ENCODE measurements at regions not wholly inside any gene's neighbourhood (a gene's known extent, or its start where the extent isn't known, plus 50 kb on each side); places are given as distances from the start of the nearest gene placed in this dataset.

- TF ChIP-seq, protein P1, sequence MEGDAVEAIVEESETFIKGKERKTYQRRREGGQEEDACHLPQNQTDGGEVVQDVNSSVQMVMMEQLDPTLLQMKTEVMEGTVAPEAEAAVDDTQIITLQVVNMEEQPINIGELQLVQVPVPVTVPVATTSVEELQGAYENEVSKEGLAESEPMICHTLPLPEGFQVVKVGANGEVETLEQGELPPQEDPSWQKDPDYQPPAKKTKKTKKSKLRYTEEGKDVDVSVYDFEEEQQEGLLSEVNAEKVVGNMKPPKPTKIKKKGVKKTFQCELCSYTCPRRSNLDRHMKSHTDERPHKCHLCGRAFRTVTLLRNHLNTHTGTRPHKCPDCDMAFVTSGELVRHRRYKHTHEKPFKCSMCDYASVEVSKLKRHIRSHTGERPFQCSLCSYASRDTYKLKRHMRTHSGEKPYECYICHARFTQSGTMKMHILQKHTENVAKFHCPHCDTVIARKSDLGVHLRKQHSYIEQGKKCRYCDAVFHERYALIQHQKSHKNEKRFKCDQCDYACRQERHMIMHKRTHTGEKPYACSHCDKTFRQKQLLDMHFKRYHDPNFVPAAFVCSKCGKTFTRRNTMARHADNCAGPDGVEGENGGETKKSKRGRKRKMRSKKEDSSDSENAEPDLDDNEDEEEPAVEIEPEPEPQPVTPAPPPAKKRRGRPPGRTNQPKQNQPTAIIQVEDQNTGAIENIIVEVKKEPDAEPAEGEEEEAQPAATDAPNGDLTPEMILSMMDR (IDR thresholded peaks at IDR 0.05; ENCODE audit: low read depth, low read length) = no peak
- no peak for TF ChIP-seq EZH2phosphoT487 (IDR thresholded peaks at IDR 0.05; ENCODE audit: low read depth)
These were observed 530.6 kb upstream of the ROBO2 start for GRCh38 chr3:76509179-76509830.

Measured in OCI-LY3 (cell line).